H1 (cell line): ENCODE measurements at regions not wholly inside any gene's neighbourhood (a gene's known extent, or its start where the extent isn't known, plus 50 kb on each side); places are given as distances from the start of the nearest gene placed in this dataset.

Source experiments
- CBX8 ChIP-seq: fragments of 300-800, 300-1000 bp; sonication (generic); IDR thresholded peaks from 2 replicates; pipeline ENCODE4 v1.7.1; 2016; ENCODE audit warnings: low read depth, low read length, borderline replicate concordance
- CEBPB ChIP-seq: IDR thresholded peaks from 2 replicates; pipeline ENCODE4 v1.6.1; 2012; ENCODE audit warnings: low read depth, low read length
- EZH2 ChIP-seq: fragments of 200-600 bp; sonication (generic); IDR thresholded peaks from 2 replicates; pipeline ENCODE4 v1.7.1; 2012; ENCODE audit warnings: low read depth, mild to moderate bottlenecking, moderate library complexity, low read length, inconsistent platforms; ENCODE audit not compliant: severe bottlenecking
- RXRA ChIP-seq: IDR thresholded peaks from 2 replicates; pipeline ENCODE4 v1.6.1; 2011; ENCODE audit warnings: low read depth, mild to moderate bottlenecking, low read length, moderate library complexity; ENCODE audit not compliant: insufficient read depth

DNA sequence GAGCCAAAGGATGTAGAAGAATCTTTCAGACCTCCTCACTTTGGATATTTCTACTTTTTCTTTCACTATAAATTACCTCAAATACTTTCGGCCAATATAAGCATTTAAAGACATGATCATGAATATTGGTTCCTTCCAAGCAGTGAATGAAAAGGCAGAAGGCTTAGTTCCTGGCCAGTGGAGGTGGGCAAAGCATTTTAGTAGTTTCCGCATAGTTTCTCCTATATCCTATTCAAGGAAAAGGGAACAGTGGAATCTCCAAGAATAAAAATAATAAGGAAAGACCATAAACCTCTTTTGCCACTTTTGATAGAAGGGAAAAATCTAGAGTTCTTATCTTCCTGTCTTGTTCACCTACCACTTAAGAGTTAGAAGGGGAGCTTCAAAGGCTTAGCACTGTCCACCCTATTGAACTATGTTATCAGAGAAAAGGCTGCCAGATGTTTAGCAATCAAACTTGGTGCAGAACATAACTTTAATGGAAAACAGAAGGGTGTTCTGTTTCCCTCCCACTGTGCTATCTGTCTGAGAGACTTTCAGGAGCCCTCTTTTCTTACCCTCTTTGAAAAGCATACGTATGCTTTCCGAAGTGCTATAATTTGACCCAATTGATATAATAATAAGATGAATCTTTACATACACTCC, 155.6 kb upstream of the DPH6 start (continued):
- no peak for TF ChIP-seq RXRA
- no peak for TF ChIP-seq CEBPB
- TF ChIP-seq EZH2: no peak
- TF ChIP-seq CBX8: no peak
